GM23338 (cell line): ENCODE measurements at regions not wholly inside any gene's neighbourhood (a gene's known extent, or its start where the extent isn't known, plus 50 kb on each side); places are given as distances from the start of the nearest gene placed in this dataset.

Experiments
- CREB1 ChIP-seq: fragments of 250-450 bp; sonication (Bioruptor Pico); IDR thresholded peaks from 2 replicates; pipeline ENCODE4 v1.5.0; 2020; ENCODE audit warnings: low read depth, mild to moderate bottlenecking, moderate library complexity
- EZH2 ChIP-seq: fragments of 200-600 bp; sonication (generic); IDR thresholded peaks from one replicate; pipeline ENCODE4 v1.8.0; 2017; ENCODE audit warnings: antibody characterized with exemption, mild to moderate bottlenecking, low read depth; ENCODE audit not compliant: unreplicated experiment
- EZH2phosphoT487 ChIP-seq: fragments of 200-600 bp; sonication (generic); IDR thresholded peaks from one replicate; pipeline ENCODE4 v1.8.1; 2018; ENCODE audit warnings: antibody characterized with exemption; ENCODE audit not compliant: unreplicated experiment
- JUNB ChIP-seq: IDR thresholded peaks from one replicate; pipeline ENCODE4 v1.6.1; 2016; ENCODE audit warnings: antibody characterized with exemption; ENCODE audit not compliant: unreplicated experiment
- NANOG ChIP-seq: IDR thresholded peaks from 2 replicates; pipeline ENCODE4 v1.6.1; 2016; ENCODE audit warnings: antibody characterized with exemption, borderline replicate concordance
- POLR2AphosphoS5 ChIP-seq: IDR thresholded peaks from 2 replicates; pipeline ENCODE4 v1.6.1; 2016; ENCODE audit warnings: antibody characterized with exemption, low read depth
- STAT1 ChIP-seq: IDR thresholded peaks from one replicate; pipeline ENCODE4 v1.6.1; 2016; ENCODE audit warnings: antibody characterized with exemption; ENCODE audit not compliant: unreplicated experiment
- ZNF114 ChIP-seq: fragments of 250-450 bp; sonication (Bioruptor Pico); IDR thresholded peaks from 2 replicates; pipeline ENCODE4 v1.5.0; 2020; ENCODE audit warnings: mild to moderate bottlenecking, moderate library complexity
- ZNF331 ChIP-seq: fragments of 250-450 bp; sonication (Bioruptor Pico); IDR thresholded peaks from 2 replicates; pipeline ENCODE4 v1.5.0; 2020; ENCODE audit warnings: low read depth, mild to moderate bottlenecking, moderate library complexity
- TF ChIP-seq, protein P1 (sequence below), 2 experiments: fragments of 200-600 bp in 1 of 2; sonication (generic) in 1 of 2; conservative IDR thresholded peaks; 2 replicates each; pipeline versions ENCODE4 v1.5.1 to v1.6.1; 2016 to 2017; ENCODE audit warnings: antibody characterized with exemption in 2 of 2, low read depth in 2 of 2, mild to moderate bottlenecking in 2 of 2, moderate library complexity in 1 of 2
- TF ChIP-seq, protein P2 (sequence below): IDR thresholded peaks from one replicate; pipeline ENCODE4 v1.6.1; 2018; ENCODE audit warnings: antibody characterized with exemption; ENCODE audit not compliant: unreplicated experiment
- TF ChIP-seq, protein P3 (sequence below): IDR thresholded peaks from 2 replicates; pipeline ENCODE4 v1.6.1; 2016; ENCODE audit warnings: antibody characterized with exemption
- TF ChIP-seq, protein P4 (sequence below): fragments of 250-450 bp; sonication (Bioruptor Pico); IDR thresholded peaks from 2 replicates; pipeline ENCODE4 v1.5.0; 2020; ENCODE audit warnings: mild to moderate bottlenecking, moderate library complexity

DNA sequence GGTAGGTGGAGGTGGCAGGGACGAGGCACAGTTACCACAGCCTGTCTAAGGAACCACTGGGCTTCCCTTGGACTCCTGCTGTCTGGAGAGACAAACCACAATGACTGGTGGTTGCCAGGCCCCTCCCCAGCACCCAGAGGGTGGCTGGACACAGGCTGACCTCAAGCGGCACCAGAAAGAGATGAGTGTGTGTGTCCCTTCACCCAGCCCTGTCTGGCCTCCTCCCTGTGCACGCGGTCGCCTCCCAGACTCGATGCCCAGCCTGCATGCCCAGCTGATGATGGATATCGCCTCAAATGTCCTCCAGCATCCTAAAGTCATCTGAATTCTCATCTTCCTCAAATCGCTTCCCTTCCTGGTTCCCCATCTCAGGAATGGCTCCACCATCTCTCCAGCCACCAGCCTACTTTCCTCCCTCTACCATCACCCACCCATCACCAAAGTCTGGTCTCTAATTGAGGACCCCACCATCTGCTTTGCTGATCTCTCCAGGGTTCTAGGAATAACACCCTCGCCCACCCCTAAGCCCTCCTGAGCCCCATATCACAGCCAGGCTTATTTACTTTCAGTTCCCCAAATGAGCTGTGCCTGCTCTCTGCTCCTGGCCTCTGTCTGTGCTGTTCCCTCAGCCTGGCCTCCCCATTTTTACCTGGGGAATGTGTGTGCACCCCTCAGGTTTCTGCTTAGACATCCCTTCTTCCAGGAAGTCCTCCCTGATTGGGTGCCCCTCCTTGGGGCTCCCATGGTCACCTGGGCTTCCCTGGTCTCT, 52.5 kb upstream of the GGTA1 start:
- TF ChIP-seq, protein P1, sequence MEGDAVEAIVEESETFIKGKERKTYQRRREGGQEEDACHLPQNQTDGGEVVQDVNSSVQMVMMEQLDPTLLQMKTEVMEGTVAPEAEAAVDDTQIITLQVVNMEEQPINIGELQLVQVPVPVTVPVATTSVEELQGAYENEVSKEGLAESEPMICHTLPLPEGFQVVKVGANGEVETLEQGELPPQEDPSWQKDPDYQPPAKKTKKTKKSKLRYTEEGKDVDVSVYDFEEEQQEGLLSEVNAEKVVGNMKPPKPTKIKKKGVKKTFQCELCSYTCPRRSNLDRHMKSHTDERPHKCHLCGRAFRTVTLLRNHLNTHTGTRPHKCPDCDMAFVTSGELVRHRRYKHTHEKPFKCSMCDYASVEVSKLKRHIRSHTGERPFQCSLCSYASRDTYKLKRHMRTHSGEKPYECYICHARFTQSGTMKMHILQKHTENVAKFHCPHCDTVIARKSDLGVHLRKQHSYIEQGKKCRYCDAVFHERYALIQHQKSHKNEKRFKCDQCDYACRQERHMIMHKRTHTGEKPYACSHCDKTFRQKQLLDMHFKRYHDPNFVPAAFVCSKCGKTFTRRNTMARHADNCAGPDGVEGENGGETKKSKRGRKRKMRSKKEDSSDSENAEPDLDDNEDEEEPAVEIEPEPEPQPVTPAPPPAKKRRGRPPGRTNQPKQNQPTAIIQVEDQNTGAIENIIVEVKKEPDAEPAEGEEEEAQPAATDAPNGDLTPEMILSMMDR (conservative IDR thresholded peaks at IDR 0.05; ENCODE audit: low read depth in 2 of 2): no peak
- TF ChIP-seq POLR2AphosphoS5 (no peak), EZH2 (no peak), STAT1 (no peak), NANOG (no peak), EZH2phosphoT487 (no peak), JUNB (no peak), ZNF331 (no peak), CREB1 (CRISPR knock-in tag) (no peak), ZNF114 (CRISPR knock-in tag) (no peak)
- TF ChIP-seq, protein P2, sequence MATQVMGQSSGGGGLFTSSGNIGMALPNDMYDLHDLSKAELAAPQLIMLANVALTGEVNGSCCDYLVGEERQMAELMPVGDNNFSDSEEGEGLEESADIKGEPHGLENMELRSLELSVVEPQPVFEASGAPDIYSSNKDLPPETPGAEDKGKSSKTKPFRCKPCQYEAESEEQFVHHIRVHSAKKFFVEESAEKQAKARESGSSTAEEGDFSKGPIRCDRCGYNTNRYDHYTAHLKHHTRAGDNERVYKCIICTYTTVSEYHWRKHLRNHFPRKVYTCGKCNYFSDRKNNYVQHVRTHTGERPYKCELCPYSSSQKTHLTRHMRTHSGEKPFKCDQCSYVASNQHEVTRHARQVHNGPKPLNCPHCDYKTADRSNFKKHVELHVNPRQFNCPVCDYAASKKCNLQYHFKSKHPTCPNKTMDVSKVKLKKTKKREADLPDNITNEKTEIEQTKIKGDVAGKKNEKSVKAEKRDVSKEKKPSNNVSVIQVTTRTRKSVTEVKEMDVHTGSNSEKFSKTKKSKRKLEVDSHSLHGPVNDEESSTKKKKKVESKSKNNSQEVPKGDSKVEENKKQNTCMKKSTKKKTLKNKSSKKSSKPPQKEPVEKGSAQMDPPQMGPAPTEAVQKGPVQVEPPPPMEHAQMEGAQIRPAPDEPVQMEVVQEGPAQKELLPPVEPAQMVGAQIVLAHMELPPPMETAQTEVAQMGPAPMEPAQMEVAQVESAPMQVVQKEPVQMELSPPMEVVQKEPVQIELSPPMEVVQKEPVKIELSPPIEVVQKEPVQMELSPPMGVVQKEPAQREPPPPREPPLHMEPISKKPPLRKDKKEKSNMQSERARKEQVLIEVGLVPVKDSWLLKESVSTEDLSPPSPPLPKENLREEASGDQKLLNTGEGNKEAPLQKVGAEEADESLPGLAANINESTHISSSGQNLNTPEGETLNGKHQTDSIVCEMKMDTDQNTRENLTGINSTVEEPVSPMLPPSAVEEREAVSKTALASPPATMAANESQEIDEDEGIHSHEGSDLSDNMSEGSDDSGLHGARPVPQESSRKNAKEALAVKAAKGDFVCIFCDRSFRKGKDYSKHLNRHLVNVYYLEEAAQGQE: no peak
- TF ChIP-seq, protein P3, sequence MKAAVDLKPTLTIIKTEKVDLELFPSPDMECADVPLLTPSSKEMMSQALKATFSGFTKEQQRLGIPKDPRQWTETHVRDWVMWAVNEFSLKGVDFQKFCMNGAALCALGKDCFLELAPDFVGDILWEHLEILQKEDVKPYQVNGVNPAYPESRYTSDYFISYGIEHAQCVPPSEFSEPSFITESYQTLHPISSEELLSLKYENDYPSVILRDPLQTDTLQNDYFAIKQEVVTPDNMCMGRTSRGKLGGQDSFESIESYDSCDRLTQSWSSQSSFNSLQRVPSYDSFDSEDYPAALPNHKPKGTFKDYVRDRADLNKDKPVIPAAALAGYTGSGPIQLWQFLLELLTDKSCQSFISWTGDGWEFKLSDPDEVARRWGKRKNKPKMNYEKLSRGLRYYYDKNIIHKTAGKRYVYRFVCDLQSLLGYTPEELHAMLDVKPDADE: no peak
- TF ChIP-seq, protein P4, sequence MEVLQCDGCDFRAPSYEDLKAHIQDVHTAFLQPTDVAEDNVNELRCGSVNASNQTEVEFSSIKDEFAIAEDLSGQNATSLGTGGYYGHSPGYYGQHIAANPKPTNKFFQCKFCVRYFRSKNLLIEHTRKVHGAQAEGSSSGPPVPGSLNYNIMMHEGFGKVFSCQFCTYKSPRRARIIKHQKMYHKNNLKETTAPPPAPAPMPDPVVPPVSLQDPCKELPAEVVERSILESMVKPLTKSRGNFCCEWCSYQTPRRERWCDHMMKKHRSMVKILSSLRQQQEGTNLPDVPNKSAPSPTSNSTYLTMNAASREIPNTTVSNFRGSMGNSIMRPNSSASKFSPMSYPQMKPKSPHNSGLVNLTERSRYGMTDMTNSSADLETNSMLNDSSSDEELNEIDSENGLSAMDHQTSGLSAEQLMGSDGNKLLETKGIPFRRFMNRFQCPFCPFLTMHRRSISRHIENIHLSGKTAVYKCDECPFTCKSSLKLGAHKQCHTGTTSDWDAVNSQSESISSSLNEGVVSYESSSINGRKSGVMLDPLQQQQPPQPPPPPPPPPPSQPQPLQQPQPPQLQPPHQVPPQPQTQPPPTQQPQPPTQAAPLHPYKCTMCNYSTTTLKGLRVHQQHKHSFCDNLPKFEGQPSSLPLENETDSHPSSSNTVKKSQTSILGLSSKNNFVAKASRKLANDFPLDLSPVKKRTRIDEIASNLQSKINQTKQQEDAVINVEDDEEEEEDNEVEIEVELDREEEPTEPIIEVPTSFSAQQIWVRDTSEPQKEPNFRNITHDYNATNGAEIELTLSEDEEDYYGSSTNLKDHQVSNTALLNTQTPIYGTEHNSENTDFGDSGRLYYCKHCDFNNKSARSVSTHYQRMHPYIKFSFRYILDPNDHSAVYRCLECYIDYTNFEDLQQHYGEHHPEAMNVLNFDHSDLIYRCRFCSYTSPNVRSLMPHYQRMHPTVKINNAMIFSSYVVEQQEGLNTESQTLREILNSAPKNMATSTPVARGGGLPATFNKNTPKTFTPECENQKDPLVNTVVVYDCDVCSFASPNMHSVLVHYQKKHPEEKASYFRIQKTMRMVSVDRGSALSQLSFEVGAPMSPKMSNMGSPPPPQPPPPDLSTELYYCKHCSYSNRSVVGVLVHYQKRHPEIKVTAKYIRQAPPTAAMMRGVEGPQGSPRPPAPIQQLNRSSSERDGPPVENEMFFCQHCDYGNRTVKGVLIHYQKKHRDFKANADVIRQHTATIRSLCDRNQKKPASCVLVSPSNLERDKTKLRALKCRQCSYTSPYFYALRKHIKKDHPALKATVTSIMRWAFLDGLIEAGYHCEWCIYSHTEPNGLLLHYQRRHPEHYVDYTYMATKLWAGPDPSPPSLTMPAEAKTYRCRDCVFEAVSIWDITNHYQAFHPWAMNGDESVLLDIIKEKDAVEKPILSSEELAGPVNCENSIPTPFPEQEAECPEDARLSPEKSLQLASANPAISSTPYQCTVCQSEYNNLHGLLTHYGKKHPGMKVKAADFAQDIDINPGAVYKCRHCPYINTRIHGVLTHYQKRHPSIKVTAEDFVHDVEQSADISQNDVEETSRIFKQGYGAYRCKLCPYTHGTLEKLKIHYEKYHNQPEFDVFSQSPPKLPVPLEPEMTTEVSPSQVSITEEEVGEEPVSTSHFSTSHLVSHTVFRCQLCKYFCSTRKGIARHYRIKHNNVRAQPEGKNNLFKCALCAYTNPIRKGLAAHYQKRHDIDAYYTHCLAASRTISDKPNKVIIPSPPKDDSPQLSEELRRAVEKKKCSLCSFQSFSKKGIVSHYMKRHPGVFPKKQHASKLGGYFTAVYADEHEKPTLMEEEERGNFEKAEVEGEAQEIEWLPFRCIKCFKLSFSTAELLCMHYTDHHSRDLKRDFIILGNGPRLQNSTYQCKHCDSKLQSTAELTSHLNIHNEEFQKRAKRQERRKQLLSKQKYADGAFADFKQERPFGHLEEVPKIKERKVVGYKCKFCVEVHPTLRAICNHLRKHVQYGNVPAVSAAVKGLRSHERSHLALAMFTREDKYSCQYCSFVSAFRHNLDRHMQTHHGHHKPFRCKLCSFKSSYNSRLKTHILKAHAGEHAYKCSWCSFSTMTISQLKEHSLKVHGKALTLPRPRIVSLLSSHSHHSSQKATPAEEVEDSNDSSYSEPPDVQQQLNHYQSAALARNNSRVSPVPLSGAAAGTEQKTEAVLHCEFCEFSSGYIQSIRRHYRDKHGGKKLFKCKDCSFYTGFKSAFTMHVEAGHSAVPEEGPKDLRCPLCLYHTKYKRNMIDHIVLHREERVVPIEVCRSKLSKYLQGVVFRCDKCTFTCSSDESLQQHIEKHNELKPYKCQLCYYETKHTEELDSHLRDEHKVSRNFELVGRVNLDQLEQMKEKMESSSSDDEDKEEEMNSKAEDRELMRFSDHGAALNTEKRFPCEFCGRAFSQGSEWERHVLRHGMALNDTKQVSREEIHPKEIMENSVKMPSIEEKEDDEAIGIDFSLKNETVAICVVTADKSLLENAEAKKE (CRISPR knock-in tag): no peak
